Hypothalamus (tissue), 51 donors: ENCODE measurements at regions not wholly inside any gene's neighbourhood (a gene's known extent, or its start where the extent isn't known, plus 50 kb on each side); places are given as distances from the start of the nearest gene placed in this dataset.

Source experiments
- DNase-seq, 51 donors: peaks; one replicate each; lab custom pipeline; 2025; lab: John Stamatoyannopoulos, UW

DNA sequence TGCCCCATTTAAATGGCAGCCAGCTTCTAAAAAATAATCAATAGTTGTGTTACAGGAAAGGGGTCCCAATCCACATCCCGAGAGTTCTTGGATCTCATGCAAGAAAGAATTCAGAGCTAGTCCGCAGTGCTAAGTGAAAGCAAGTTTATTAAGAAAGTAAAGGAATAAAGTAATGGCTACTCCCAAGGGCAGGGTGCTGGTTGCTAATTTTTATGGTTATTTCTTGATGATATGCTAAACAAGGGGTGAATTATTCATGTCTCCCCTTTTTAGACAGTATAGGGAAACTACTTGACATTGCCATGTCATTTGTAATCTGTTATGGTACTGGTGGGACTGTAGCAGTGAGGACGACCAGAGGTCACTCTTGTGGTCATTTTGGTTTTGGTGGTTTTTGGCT, 591.3 kb downstream of the LRFN5 start:
- no peak for DNase-seq

DNA sequence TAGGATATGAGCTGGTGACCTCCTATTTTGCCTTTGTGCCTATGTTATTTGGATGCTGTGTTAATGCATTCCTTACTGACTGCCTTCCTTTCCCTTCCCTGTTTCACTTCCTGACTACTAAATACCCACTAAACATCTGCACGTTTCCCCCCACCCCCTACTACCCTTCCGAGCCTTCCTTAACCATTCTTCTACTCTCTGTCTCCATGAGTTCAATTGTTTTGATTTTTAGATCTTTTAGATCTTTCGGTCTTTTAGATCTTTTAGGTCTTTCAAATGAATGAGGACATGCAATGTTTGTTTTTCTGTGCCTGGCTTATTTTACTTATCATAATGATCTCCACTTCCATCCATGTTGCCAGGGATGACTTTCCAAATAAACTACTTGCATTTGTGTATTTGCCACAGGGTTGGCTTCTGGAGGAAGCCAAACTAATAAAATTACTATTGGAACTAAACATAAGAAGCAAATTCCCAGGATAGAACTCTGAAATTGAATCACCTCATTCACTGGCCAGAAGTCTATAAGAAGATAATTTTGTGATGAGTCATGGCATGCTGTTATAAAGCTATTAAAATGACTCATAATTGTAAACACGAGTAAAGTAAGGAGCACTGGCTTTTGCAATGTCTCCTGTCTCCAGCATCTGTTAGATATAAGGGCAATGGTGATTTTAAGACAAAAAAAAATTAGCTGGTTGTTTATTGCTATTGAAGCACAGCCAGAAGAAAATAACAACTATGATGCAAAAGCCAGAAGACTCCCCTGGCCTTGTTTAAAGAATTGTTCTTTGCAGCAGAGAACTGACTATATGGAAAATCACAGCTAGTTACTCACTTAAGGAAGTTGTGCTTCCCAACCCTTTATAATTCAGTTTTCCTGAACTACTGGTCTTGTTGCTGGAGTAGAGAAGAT, 586.3 kb downstream of the LRFN5 start:
- DNase-seq = no peak

DNA sequence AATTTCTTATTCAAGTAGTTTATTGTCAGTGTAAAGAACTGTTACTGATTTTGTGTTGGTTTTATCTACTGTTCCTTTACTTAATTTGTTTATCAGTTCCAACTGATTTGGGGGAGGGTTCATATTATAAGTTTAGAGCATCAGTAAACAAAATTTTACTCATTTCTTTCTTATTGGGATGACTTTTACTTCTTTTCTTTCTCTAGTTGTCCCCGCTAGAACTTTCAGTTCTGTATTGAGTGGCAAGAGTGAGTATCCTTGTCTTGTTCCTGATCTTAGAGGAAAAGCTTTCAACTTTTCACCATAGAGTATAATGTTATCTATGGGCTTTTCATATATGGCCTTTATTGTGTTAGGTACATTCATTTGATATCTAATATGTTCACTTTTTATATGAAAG, 584.1 kb downstream of the LRFN5 start:
- DNase-seq = no peak

DNA sequence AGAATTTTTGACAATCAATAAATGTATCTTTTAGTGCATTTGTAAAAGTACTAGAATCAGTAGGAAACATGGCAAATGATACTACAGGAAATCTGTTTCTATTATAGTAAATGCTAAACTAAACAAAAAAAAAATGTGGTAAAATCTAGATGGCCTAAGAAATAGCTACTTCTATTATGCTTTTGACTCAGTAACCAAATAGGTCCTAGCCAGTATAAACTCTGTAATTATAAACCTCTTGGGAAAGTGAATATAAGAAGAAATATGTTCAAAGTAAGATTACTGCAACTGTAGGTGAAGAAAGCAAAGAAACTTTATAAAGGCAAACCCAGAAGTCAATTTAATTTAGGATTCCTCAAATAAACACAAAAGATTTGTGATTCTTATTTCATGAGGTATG, 581.2 kb downstream of the LRFN5 start:
- no peak for DNase-seq

DNA sequence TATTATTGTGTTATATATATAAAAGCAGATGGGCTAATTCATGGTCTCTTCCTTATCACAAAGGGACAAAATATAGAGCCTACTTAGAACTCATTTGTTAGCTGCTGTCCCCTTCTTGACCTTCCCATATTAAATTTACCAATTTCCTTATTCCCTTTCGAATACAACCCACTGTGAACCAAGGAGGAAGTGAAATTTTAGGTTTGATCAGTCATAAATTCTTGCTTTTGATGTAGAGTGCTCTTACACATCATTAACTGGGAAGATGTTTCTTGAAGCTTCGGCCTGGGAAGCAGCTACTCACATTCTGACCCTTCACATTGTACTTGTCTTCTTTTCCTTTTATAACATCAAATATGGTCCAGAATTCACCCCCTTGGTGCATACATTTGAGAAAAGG, 579.0 kb downstream of the LRFN5 start:
- no peak for DNase-seq

DNA sequence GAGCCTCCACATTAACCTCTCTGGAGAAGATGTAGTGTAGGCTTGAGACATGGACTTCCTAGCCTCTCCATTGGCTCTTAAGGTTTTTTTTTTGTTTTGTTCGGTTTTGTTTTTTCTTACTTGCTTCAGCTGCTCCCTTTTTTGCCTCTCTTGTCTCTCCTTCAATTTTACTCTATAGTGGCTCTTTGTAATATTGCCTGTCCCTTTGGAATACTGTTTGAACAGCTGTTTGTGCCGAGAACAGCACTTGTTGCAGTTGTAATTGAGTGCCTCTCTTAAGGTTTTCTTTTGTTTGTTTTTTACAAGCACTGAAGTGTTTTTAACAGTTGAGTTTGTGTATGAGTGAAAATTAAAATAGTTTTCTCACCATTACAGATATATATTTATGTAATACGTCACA, 567.7 kb downstream of the LRFN5 start:
- no peak for DNase-seq

DNA sequence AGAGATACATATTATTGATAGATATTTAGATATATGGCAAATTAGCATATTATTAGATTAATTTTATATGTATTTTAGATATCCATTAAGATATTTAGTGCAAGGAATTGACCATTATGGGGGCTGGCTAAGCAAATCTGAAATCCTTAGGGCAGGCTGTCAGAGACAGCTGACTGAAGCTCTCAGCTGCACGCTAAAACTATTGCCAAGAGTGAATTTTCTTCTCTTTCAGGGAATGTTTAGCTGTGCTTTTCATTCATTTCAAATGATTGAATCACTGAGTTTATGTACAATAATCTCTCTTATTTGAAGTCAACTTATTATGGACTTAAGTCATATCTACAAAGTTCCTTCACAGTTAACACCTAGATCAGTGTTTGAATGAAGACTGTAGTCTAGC, 566.5 kb downstream of the LRFN5 start:
- no peak for DNase-seq

DNA sequence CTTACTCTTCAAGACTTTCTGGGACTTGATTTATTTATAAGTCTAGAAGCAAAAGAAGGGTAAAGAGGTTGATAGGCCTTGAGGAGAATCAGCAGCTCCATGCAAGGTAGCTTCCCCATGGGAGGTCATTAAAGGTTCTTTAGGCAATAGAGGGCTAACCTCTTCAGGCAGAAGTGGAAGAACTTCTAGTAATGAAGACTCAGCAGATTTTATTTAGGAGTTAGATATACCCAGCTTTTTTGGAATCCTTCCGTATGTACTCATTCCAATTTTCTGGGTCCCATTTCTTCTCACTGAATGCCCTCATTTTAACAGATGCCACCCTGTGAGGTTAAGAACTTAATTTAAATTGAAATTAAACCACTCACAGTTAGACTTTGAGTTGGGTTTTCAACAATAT, 565.6 kb downstream of the LRFN5 start:
- DNase-seq = no peak

DNA sequence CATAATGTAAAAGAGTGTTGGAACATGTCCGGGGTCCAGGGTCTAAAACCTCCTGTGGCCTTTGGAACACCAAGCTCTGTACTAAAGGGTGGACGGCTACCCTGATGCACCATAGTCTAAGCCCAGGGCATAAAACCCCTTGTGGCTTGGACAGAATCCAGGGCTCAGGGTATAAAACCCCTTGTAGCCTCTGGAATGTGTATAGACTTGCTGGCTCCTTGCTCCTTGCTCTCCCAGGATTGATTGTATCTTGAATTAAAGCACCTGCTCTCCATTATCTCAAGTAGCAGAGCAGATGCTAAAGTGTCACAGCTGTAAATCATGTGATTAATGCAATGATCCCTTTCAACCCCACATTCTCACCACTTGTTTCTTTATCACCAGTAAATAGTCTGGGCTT, 556.5 kb downstream of the LRFN5 start:
- DNase-seq = no peak

GRCh38 chr14:42159138-42159537, 552.5 kb downstream of the LRFN5 start:
- DNase-seq = no peak

- no peak for DNase-seq
Measured at GRCh38 chr14:42149609-42150261, 543.1 kb downstream of the LRFN5 start.

DNA sequence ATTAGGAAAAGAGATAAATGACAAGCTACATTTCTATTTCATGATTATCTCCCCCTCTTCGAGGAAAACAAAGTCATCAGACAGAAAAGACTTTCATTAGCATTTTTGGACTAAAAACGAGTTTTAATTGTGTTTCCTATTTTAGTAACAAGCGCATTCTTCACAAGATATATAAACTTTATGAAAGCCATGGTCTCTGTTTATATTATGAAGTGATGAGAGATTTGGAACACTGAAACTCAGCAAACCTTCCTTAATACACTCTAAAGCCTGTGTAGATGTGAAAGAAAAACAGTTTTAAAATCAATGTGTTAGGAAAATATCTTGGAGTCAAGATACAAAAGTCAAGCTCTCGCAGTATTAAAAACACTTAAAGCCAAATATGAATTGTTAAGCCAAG, 539.1 kb downstream of the LRFN5 start:
- DNase-seq = no peak

- no peak for DNase-seq
Measured at GRCh38 chr14:42143114-42143513, 536.4 kb downstream of the LRFN5 start.

DNA sequence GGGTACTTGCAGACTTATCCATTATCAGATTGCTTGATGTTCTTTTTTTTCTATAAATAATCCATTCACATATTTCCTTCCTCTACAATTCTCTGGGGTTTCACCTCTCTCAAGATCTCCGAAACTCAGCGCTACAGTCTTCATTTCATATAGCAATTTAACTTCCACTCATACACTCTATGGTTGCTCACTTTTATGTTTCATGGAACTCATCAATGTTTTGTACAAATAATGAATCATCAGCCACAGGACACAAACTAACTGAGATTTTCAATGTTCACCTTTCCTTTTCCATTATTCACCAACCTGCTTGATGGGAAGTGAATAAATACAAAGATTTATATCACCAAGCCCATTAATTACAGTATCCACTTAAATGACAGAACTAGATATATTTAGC, 534.7 kb downstream of the LRFN5 start:
- DNase-seq = no peak

DNA sequence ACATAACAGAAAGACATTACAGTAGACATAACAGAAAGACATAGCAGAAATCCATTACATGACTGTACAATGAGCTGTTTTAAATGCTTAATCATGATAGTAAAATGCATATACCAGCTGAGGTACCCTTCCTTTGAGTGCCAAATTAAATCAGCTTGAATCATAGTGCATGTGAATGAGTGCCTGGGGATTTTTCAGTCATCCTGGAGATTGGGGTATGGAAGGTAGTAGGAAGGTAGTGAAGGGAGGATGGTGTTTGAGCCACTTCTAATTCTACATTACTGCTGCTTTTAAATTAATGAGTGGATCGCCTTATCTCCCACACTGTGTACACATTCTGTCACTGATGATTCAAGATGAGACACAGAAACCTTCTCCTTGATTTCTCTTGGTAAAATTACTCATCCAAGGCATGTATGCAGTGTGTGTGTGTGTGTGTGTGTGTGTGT, 534.2 kb downstream of the LRFN5 start:
- no peak for DNase-seq

GRCh38 chr14:42140001-42140400, 533.3 kb downstream of the LRFN5 start:
- no peak for DNase-seq

DNA sequence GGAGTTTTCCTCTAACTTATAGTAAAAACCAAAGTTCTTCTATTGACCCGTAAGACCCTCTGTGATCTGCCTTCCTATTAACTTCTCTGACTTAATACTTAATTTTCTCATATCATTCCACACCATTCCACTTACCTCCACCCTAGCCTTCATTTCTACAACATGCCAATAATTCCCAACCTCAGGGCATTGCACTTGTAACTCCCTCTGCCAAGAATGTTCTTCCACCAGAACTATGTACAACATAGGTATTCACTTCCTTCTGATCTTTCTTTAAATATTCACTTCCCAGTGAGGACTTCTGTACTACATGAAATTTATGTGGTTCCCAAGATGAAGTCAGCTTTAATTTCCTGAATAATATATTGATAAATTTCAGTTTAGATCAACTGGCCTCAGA, 531.7 kb downstream of the LRFN5 start:
- no peak for DNase-seq

DNA sequence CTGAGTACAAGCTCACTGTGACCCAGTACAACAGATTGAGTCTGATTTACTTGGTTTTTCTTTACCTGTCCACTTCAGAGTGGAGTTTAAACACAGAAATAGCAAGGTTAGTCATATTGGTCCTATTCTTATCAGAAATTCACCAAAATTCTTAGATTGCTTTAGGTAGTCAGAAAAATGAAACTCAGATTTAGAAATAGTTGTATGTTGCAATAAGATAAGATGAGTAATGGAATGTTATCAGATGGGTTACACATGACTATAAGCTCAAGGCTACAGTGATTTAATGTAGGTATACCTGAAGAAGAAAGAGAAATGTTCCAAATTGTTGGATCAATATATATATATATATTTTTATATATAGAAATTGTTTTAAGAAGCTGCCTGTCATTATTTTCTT, 524.1 kb downstream of the LRFN5 start:
- no peak for DNase-seq

- DNase-seq = no peak
Measured at GRCh38 chr14:42123526-42123925, 516.9 kb downstream of the LRFN5 start.

GRCh38 chr14:42113358-42114069, 506.8 kb downstream of the LRFN5 start:
- DNase-seq = no peak

DNA sequence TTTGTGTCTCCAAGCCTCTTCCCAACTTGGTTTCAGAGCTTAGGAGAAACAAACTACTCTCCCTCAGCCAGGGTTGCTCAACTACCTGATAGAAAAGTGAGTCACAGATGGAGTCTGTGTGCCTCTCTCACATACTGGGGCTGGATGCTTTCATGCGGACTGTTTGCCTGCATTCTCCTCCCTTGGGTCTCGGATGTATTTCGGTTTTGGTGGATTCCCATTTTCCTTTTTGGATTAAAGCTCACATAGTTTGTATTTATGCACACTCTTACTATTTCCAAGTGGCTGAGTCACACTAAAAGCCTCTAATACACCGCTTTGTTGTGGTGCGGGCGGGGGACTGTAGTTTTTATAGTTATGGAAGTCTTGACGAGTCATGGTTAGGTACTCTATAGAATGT, 505.4 kb downstream of the LRFN5 start:
- no peak for DNase-seq

DNA sequence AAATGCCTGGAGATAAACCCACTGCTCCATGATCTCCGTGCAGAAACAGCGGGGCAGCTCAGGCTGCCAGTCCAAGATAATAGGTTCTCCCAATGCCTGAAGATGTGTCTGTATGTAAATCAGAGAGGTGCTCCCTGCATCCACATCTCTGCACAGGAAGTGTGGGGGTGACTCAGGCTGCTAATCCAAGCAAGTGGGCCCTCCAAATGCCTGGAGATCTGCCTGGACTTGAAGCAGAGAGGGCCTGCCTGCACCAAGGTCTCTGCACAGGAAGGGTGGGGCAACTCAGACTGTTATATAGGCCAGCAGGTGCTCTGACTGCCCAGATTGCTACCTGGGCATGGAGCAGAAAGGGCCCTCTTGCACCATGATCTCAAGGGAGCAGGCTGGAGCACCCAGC, 504.7 kb downstream of the LRFN5 start:
- no peak for DNase-seq
